B cell (primary cell): ENCODE measurements at regions not wholly inside any gene's neighbourhood (a gene's known extent, or its start where the extent isn't known, plus 50 kb on each side); places are given as distances from the start of the nearest gene placed in this dataset.

ENCODE experiments used
- EZH2 ChIP-seq: IDR thresholded peaks from 2 replicates; pipeline ENCODE4 v1.6.1; 2012; ENCODE audit warnings: borderline replicate concordance, low read depth, mild to moderate bottlenecking, moderate library complexity, low read length; ENCODE audit not compliant: insufficient read depth, poor library complexity, severe bottlenecking
- TF ChIP-seq, protein P1 (sequence below): fragments of 200-600 bp; IDR thresholded peaks from one replicate; pipeline ENCODE4 v1.8.0; 2022; ENCODE audit warnings: antibody characterized with exemption, mild to moderate bottlenecking

GRCh38 chr1:60697204-60697994 lies 385.0 kb upstream of the NFIA start:
- TF ChIP-seq, protein P1, sequence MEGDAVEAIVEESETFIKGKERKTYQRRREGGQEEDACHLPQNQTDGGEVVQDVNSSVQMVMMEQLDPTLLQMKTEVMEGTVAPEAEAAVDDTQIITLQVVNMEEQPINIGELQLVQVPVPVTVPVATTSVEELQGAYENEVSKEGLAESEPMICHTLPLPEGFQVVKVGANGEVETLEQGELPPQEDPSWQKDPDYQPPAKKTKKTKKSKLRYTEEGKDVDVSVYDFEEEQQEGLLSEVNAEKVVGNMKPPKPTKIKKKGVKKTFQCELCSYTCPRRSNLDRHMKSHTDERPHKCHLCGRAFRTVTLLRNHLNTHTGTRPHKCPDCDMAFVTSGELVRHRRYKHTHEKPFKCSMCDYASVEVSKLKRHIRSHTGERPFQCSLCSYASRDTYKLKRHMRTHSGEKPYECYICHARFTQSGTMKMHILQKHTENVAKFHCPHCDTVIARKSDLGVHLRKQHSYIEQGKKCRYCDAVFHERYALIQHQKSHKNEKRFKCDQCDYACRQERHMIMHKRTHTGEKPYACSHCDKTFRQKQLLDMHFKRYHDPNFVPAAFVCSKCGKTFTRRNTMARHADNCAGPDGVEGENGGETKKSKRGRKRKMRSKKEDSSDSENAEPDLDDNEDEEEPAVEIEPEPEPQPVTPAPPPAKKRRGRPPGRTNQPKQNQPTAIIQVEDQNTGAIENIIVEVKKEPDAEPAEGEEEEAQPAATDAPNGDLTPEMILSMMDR, result no peak
- no peak for TF ChIP-seq EZH2
